Mesenchymal stem cell (in vitro differentiated cells and primary cell): ENCODE measurements at regions not wholly inside any gene's neighbourhood (a gene's known extent, or its start where the extent isn't known, plus 50 kb on each side); places are given as distances from the start of the nearest gene placed in this dataset.

Experiments
- DNase-seq: peaks from one replicate; pipeline ENCODE4 v3.0.0-alpha.2; 2013
- H2AFZ ChIP-seq: one replicate; pipeline ENCODE4 v1.6.1; 2013; ENCODE audit warnings: low read depth, mild to moderate bottlenecking, control low read depth, inconsistent platforms, low read length, moderate library complexity
- H2AK5ac ChIP-seq: 2 replicates; pipeline ENCODE4 v1.6.1; 2013; ENCODE audit warnings: low read length, moderate library complexity, mild to moderate bottlenecking, inconsistent platforms; ENCODE audit not compliant: severe bottlenecking
- H2BK120ac ChIP-seq: one replicate; pipeline ENCODE4 v1.6.1; 2013; ENCODE audit warnings: low read depth, mild to moderate bottlenecking, inconsistent platforms, low read length, moderate library complexity
- H2BK12ac ChIP-seq, 2 experiments: one replicate each; pipeline ENCODE4 v1.6.1; 2013; ENCODE audit warnings: inconsistent platforms in 2 of 2, low read length in 2 of 2, mild to moderate bottlenecking in 2 of 2, moderate library complexity in 2 of 2, control low read depth in 1 of 2
- H2BK15ac ChIP-seq: one replicate; pipeline ENCODE4 v1.6.1; 2013; ENCODE audit warnings: mild to moderate bottlenecking, low read depth, inconsistent platforms; ENCODE audit not compliant: poor library complexity, severe bottlenecking
- H2BK5ac ChIP-seq: 2 replicates; pipeline ENCODE4 v1.6.1; 2013; ENCODE audit warnings: low read depth, mild to moderate bottlenecking, low read length, control low read depth, inconsistent platforms; ENCODE audit not compliant: poor library complexity, severe bottlenecking
- H3K14ac ChIP-seq, 2 experiments: one replicate each; pipeline ENCODE4 v1.6.1; 2013; ENCODE audit warnings: inconsistent platforms in 2 of 2, low read length in 2 of 2, control low read depth in 1 of 2, mild to moderate bottlenecking in 1 of 2, moderate library complexity in 1 of 2
- H3K18ac ChIP-seq, 2 experiments: one replicate each; pipeline ENCODE4 v1.6.1; 2013; ENCODE audit warnings: inconsistent platforms in 2 of 2, low read length in 2 of 2, control low read depth in 1 of 2, low read depth in 1 of 2, mild to moderate bottlenecking in 1 of 2
- H3K23ac ChIP-seq, 2 experiments: one replicate each; pipeline ENCODE4 v1.6.1; 2013; ENCODE audit warnings: inconsistent platforms in 2 of 2, low read length in 2 of 2, mild to moderate bottlenecking in 2 of 2, moderate library complexity in 2 of 2, control low read depth in 1 of 2
- H3K27ac ChIP-seq: 2 replicates; pipeline ENCODE4 v1.5.1; 2013; ENCODE audit warnings: mild to moderate bottlenecking, moderate library complexity, low read length, control low read depth, inconsistent platforms; ENCODE audit not compliant: poor library complexity, severe bottlenecking
- H3K27me3 ChIP-seq, 2 experiments: 2 replicates each; pipeline versions ENCODE4 v1.6.1 to v1.7.0; 2013; ENCODE audit warnings: low read length in 2 of 2, mild to moderate bottlenecking in 2 of 2, moderate library complexity in 2 of 2, control low read depth in 1 of 2, inconsistent platforms in 1 of 2; ENCODE audit not compliant: control insufficient read depth in 1 of 2, insufficient read depth in 1 of 2
- H3K36me3 ChIP-seq, 2 experiments: 2 replicates each; pipeline versions ENCODE4 v1.6.1 to v1.7.0; 2013; ENCODE audit warnings: low read length in 2 of 2, control low read depth in 1 of 2, inconsistent platforms in 1 of 2, low read depth in 1 of 2, mild to moderate bottlenecking in 1 of 2; ENCODE audit not compliant: insufficient read depth in 2 of 2, control insufficient read depth in 1 of 2
- H3K4ac ChIP-seq, 2 experiments: one replicate each; pipeline ENCODE4 v1.6.1; 2013; ENCODE audit warnings: inconsistent platforms in 2 of 2, low read length in 2 of 2, mild to moderate bottlenecking in 2 of 2, moderate library complexity in 2 of 2, control low read depth in 1 of 2, low read depth in 1 of 2
- H3K4me1 ChIP-seq: 2 replicates; pipeline ENCODE4 v1.6.1; 2013; ENCODE audit warnings: low read depth, low read length, control low read depth; ENCODE audit not compliant: control insufficient read depth, insufficient read depth
- H3K4me2 ChIP-seq: 2 replicates; pipeline ENCODE4 v1.6.1; 2013; ENCODE audit warnings: low read length, mild to moderate bottlenecking, inconsistent platforms; ENCODE audit not compliant: poor library complexity, severe bottlenecking
- H3K4me3 ChIP-seq, 2 experiments: 2 replicates each; pipeline versions ENCODE4 v1.5.1 to v1.7.0; 2013; ENCODE audit warnings: low read length in 2 of 2, mild to moderate bottlenecking in 2 of 2, control low read depth in 1 of 2, low read depth in 1 of 2; ENCODE audit not compliant: insufficient read depth in 1 of 2
- H3K79me1 ChIP-seq: replicated peaks from 2 replicates; pipeline ENCODE4 v1.6.1; 2013; ENCODE audit warnings: mild to moderate bottlenecking, control low read depth, low read length, inconsistent platforms; ENCODE audit not compliant: poor library complexity, severe bottlenecking
- H3K9ac ChIP-seq: 2 replicates; pipeline ENCODE4 v1.7.0; 2013; ENCODE audit warnings: mild to moderate bottlenecking, low read length, moderate library complexity
- H3K9me3 ChIP-seq: 2 replicates; pipeline ENCODE4 v1.7.0; 2013; ENCODE audit warnings: mild to moderate bottlenecking, low read length; ENCODE audit not compliant: control insufficient read depth
- H4K8ac ChIP-seq: one replicate; pipeline ENCODE4 v1.6.1; 2013; ENCODE audit warnings: inconsistent platforms, mild to moderate bottlenecking, low read length, moderate library complexity
- H4K91ac ChIP-seq: one replicate; pipeline ENCODE4 v1.6.1; 2013; ENCODE audit warnings: mild to moderate bottlenecking, low read length, inconsistent platforms
- WGBS: methylation state at CpG from one replicate; pipeline ENCODE4 v1.1.7; 2013; ENCODE audit warnings: mixed read lengths; 5-methylcytosine and 5-hydroxymethylcytosine counted together

- Histone ChIP-seq H2AFZ (no peak overlapping the region), H3K9me3 (no peaks in the 10 kb centered on the region), H3K14ac (no peak overlapping the region), H3K27me3 (no peaks in the 10 kb centered on the region), H2BK120ac (no peak overlapping the region), H3K79me1 (no peaks in the 10 kb centered on the region), H3K23ac (no peak overlapping the region), H3K18ac (no peak overlapping the region), H2AK5ac (no peak overlapping the region), H2BK5ac (no peak overlapping the region), H3K36me3 (no peaks in the 10 kb centered on the region), H3K4me1 (no peaks in the 10 kb centered on the region), H3K4ac (no peak overlapping the region), H2BK15ac (no peak overlapping the region), H3K4me3 (no peak overlapping the region), H3K27ac (no peak overlapping the region), H4K91ac (no peak overlapping the region), H3K9ac (no peak overlapping the region), H2BK12ac (no peak overlapping the region), H3K4me2 (no peak overlapping the region), H4K8ac (no peak overlapping the region)
- no peak for DNase-seq
These were observed 525.3 kb upstream of the PPP2R3A start for GRCh38 chr3:135440233-135440632.

GRCh38 chr3:135440746-135441145 is 524.8 kb upstream of the PPP2R3A start:
- no peaks in the 10 kb centered on the region for H3K27me3 ChIP-seq
- no peak overlapping the region for H3K4ac ChIP-seq
- H4K8ac ChIP-seq, result no peak overlapping the region
- no peaks in the 10 kb centered on the region for H3K9me3 ChIP-seq
- H3K36me3 ChIP-seq, result no peaks in the 10 kb centered on the region
- H2BK15ac ChIP-seq, result no peak overlapping the region
- no peak overlapping the region for H3K23ac ChIP-seq
- no peak overlapping the region for H2AFZ ChIP-seq
- H3K4me2 ChIP-seq, result no peak overlapping the region
- no peak overlapping the region for H2BK5ac ChIP-seq
- no peak overlapping the region for H2AK5ac ChIP-seq
- H3K4me3 ChIP-seq, result no peak overlapping the region
- H3K4me1 ChIP-seq, result no peaks in the 10 kb centered on the region
- H3K79me1 ChIP-seq, result no peaks in the 10 kb centered on the region
- H3K9ac ChIP-seq, result no peak overlapping the region
- H2BK12ac ChIP-seq, result no peak overlapping the region
- H3K27ac ChIP-seq, result no peak overlapping the region
- 48% methylated on average over 4 of the region's 4 CpGs for WGBS
- H3K18ac ChIP-seq, result no peak overlapping the region
- H3K14ac ChIP-seq, result no peak overlapping the region
- no peak overlapping the region for H4K91ac ChIP-seq
- DNase-seq, result no peak
- no peak overlapping the region for H2BK120ac ChIP-seq

GRCh38 chr3:135444058-135444457 is 521.5 kb upstream of the PPP2R3A start:
- WGBS, result 84% methylated on average over 4 of the region's 5 CpGs

GRCh38 chr3:135447483-135447882 is 518.0 kb upstream of the PPP2R3A start:
- WGBS, result 87% methylated on average over 3 of the region's 3 CpGs

More at GRCh38 chr3:135444058-135444457, 521.5 kb upstream of the PPP2R3A start:
- no peaks in the 10 kb centered on the region for H3K79me1 ChIP-seq
- no peak overlapping the region for H3K9ac ChIP-seq
- H3K4me3 ChIP-seq, result no peak overlapping the region
- no peak overlapping the region for H3K23ac ChIP-seq
- H3K4ac ChIP-seq, result no peak overlapping the region
- H2BK5ac ChIP-seq, result no peak overlapping the region
- H2BK15ac ChIP-seq, result no peak overlapping the region
- no peak overlapping the region for H3K14ac ChIP-seq
- H3K9me3 ChIP-seq, result no peaks in the 10 kb centered on the region
- no peak overlapping the region for H4K8ac ChIP-seq
- H2AK5ac ChIP-seq, result no peak overlapping the region
- H3K27ac ChIP-seq, result no peak overlapping the region
- no peak overlapping the region for H3K18ac ChIP-seq
- H3K4me1 ChIP-seq, result no peaks in the 10 kb centered on the region
- no peak overlapping the region for H4K91ac ChIP-seq
- no peaks in the 10 kb centered on the region for H3K27me3 ChIP-seq
- H3K4me2 ChIP-seq, result no peak overlapping the region
- no peak overlapping the region for H2AFZ ChIP-seq
- no peak overlapping the region for H2BK12ac ChIP-seq
- H3K36me3 ChIP-seq, result no peaks in the 10 kb centered on the region
- no peak overlapping the region for H2BK120ac ChIP-seq
- no peak for DNase-seq

More at GRCh38 chr3:135447483-135447882, 518.0 kb upstream of the PPP2R3A start:
- Histone ChIP-seq H3K23ac (no peak overlapping the region), H2BK120ac (no peak overlapping the region), H2BK5ac (no peak overlapping the region), H3K4ac (no peak overlapping the region), H3K4me2 (no peak overlapping the region), H2BK12ac (no peak overlapping the region), H3K4me1 (no peaks in the 10 kb centered on the region), H3K36me3 (no peaks in the 10 kb centered on the region), H3K9me3 (no peaks in the 10 kb centered on the region), H3K79me1 (no peaks in the 10 kb centered on the region), H4K91ac (no peak overlapping the region), H4K8ac (no peak overlapping the region), H3K4me3 (no peak overlapping the region), H2AFZ (no peak overlapping the region), H3K27ac (no peak overlapping the region), H3K27me3 (no peaks in the 10 kb centered on the region), H3K18ac (no peak overlapping the region), H3K14ac (no peak overlapping the region), H2BK15ac (no peak overlapping the region), H3K9ac (no peak overlapping the region), H2AK5ac (no peak overlapping the region)
- DNase-seq, result no peak
